Panc1 (cell line): ENCODE measurements at regions not wholly inside any gene's neighbourhood (a gene's known extent, or its start where the extent isn't known, plus 50 kb on each side); places are given as distances from the start of the nearest gene placed in this dataset.

Source experiments
- POLR2AphosphoS5 ChIP-seq: IDR thresholded peaks from 2 replicates; pipeline ENCODE4 v1.6.1; 2012; ENCODE audit warnings: mild to moderate bottlenecking, low read depth, low read length, moderate library complexity
- REST ChIP-seq, 2 experiments: IDR thresholded peaks; 2 replicates each; pipeline ENCODE4 v1.6.1; 2011 to 2012; ENCODE audit warnings: low read depth in 2 of 2, control low read depth in 1 of 2, low read length in 1 of 2, mild to moderate bottlenecking in 1 of 2, moderate library complexity in 1 of 2; ENCODE audit not compliant: insufficient read depth in 1 of 2
- SIN3A ChIP-seq: IDR thresholded peaks from 2 replicates; pipeline ENCODE4 v1.6.1; 2012; ENCODE audit warnings: low read depth, mild to moderate bottlenecking, low read length, moderate library complexity, borderline replicate concordance; ENCODE audit not compliant: insufficient read depth
- TF ChIP-seq, protein P1 (sequence below): fragments of 450-650 bp; IDR thresholded peaks from 2 replicates; pipeline ENCODE4 v1.5.1; 2017; ENCODE audit warnings: mild to moderate bottlenecking

GRCh38 chr13:44174769-44175425 is 198.7 kb upstream of the SERP2 start:
- no peak for TF ChIP-seq REST (IDR thresholded peaks at IDR 0.05; ENCODE audit: insufficient read depth in 1 of 2, low read depth in 2 of 2, low read length in 1 of 2)
- TF ChIP-seq, protein P1, sequence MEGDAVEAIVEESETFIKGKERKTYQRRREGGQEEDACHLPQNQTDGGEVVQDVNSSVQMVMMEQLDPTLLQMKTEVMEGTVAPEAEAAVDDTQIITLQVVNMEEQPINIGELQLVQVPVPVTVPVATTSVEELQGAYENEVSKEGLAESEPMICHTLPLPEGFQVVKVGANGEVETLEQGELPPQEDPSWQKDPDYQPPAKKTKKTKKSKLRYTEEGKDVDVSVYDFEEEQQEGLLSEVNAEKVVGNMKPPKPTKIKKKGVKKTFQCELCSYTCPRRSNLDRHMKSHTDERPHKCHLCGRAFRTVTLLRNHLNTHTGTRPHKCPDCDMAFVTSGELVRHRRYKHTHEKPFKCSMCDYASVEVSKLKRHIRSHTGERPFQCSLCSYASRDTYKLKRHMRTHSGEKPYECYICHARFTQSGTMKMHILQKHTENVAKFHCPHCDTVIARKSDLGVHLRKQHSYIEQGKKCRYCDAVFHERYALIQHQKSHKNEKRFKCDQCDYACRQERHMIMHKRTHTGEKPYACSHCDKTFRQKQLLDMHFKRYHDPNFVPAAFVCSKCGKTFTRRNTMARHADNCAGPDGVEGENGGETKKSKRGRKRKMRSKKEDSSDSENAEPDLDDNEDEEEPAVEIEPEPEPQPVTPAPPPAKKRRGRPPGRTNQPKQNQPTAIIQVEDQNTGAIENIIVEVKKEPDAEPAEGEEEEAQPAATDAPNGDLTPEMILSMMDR: no peak
- TF ChIP-seq SIN3A: no peak
- TF ChIP-seq POLR2AphosphoS5: no peak
